Suppressor macrophage (primary cell): ENCODE measurements at regions not wholly inside any gene's neighbourhood (a gene's known extent, or its start where the extent isn't known, plus 50 kb on each side); places are given as distances from the start of the nearest gene placed in this dataset.

Experiments used
- DNase-seq, 4 experiments: peaks; one replicate each; pipeline ENCODE4 v3.0.0-alpha.2; 2020 to 2022

DNA sequence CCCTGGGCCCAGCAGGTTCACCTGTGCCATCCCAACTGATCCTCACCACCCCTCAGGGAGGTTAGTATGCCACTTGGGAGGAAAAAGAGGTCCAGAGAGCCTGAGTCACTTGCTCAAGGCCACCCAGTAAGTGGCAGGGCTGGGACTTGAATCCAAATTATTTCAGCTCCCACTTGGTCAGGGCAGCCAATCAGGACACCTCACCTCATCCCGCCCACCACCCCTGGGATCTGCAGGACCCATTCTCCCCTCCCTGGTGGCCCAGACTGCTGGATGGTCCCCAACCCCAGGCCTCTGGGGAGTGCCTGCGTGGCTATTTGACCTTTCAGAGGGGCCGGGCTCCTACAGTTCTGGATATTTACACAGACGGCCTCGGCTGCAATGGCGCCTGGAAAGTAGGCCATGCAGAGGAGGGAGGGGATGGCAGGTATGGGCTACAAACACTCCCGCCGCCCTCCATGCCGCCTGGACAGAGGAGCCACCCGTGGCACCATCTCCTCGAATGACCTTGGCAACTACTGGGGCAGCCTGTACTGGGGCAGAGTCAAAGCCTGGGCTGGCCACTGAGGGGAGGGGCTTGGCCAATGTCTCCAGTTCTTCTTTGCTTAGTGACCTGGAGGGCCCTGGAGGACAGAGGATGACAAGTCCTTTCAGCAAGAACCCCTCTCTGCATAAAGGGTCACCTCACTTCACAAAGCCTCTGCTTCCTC is 153.6 kb upstream of the LINGO1 start:
- DNase-seq, result no peak

GRCh38 chr15:77784361-77785292 is 151.9 kb upstream of the LINGO1 start:
- peak; percentile 30 to 54 (median 44) for DNase-seq

- no peak for DNase-seq
Observed at GRCh38 chr15:77783636-77784035, 150.9 kb upstream of the LINGO1 start.

GRCh38 chr15:77782691-77783090 is 150.0 kb upstream of the LINGO1 start:
- DNase-seq, result no peak

GRCh38 chr15:77781946-77782240 is 149.2 kb upstream of the LINGO1 start:
- DNase-seq, result no peak

DNA sequence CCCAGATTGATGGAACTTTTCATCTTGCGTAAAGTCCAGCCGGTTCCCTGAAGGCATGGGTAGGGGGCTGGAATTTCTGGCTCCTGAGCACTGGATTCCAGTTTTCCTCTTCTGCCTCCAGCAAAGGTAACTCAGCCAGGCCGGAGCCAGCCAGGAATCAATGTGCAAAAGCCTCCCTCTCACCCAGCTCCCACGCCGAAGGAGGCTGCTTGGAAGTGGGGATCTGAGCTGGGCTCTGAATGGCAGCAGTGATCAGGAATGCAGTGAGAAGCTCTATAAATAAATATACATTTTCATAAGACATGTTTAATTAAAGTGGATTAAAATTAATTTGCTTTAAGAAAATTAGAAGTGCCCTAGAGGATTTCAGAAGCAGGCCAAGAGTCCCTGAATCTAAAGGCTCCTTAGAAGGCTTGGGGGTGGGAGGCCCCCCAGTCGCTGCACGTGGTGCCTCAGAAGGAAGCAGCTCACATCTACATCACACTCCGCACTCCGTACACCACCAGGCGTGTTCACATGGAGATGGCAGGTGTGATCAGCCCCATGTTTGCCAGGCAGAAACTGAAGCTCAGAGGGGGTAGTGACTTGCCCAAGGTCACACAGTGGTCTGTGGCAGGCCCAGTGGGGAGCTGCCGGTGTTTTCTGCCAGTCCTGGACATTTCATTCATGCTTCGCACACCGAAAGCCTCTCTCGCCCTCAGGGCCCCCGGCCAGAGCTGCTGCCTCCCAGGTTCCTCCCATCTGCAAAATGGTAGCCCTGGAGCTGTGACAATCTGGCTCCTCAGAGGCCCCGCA is 148.6 kb upstream of the LINGO1 start:
- DNase-seq, result no peak

DNA sequence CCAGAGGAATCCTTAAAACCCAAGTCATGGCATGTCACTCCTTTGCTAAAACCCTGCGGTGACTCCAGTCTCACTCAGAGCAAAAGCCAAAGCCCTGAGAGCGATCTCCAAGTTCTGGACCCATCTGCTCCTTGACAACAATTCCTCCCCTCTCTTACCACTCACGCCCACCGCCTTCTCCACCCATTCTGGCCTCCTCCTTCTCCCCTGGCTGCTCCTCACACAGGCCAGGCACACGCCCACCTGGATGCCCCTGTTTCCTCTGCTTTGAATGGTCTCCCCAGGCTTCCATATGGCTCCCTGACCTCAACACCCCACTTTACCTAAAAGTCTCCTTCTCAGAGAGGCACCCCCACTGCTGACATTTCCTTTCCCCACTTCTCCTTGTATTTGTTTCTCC is 146.1 kb upstream of the LINGO1 start:
- DNase-seq, result no peak

- DNase-seq, result no peak
Observed at GRCh38 chr15:77775837-77776236, 143.1 kb upstream of the LINGO1 start.

DNA sequence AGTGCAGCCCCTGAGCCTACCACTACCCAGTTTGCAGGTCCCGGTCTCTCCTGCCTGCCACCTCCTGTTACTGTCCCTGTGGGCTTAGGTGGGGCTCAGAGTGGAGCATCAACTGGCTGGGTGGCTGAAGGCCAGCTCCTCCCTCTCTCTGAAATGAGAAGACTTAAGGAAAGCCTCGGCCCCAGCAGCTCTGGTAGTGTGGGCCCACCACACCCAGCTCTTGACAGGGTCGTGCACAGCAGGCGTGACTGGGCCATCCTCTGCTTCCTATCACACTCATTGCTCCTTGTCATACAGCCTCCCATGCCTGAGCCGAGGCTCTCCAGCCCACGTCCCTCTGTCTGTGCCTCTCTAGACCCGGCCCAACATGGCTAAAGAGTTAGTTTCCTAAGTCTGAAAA is 142.7 kb upstream of the LINGO1 start:
- no peak for DNase-seq

- no peak for DNase-seq
Observed at GRCh38 chr15:77774350-77774749, 141.6 kb upstream of the LINGO1 start.

DNA sequence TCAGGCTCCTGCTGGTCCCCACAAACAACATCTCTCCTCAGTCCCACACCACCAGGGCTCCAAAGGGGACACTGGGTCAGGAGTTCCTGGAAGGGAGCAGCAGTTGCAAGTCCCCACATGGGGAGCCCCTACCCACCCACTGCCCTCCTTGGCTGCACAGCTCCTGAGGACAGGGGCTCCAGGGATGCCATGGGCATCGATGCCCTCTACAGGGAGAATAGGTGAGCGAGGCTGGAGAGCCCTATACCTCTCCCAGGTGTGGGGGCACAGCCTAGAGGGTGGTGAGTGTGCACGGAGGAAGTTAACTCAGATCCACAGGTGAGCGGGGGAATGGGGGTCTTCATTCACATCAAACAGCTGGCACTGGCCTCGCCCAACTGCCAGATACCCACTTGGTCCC is 141.2 kb upstream of the LINGO1 start:
- no peak for DNase-seq

- DNase-seq, result no peak
Observed at GRCh38 chr15:77772641-77773402, 140.1 kb upstream of the LINGO1 start.

DNA sequence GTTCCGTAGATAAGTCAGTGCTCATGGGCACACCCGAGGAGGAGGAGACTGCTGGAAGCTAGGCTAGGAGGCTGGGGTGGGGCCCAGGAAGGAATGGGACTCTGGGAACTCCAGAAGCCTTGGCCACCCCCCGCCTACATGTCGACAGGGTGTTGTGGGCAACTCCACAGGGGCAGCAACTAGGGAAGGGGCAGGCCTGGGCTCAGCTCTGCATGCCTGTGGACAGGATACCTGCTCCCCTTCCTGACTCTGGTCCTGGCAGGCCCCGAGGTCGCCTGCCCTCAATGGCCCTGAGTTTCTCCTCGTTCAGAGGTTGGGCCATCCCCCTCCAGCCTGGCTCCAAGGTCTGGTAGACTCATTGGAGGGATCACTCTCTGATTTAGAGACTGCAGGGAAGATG is 138.9 kb upstream of the LINGO1 start:
- no peak for DNase-seq

DNA sequence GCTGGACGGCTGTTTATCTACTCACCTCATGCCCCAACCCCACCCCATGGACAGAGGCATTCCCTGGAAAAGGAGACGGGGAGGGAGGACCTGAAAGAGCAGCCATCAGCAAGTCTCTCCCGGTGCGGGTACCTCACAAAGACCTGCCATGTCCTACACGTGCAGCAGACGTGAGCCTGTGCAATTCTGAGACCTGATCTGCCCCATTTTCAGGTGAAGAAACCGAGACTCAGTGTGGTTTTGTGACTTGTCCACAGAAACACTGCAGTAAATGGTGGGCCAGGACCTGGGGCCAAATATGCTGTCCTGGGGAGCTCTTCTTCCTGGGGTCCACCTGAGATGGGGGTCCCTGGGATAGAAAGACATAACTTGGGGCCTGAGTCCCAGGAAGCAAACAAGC is 137.0 kb upstream of the LINGO1 start:
- DNase-seq, result no peak

DNA sequence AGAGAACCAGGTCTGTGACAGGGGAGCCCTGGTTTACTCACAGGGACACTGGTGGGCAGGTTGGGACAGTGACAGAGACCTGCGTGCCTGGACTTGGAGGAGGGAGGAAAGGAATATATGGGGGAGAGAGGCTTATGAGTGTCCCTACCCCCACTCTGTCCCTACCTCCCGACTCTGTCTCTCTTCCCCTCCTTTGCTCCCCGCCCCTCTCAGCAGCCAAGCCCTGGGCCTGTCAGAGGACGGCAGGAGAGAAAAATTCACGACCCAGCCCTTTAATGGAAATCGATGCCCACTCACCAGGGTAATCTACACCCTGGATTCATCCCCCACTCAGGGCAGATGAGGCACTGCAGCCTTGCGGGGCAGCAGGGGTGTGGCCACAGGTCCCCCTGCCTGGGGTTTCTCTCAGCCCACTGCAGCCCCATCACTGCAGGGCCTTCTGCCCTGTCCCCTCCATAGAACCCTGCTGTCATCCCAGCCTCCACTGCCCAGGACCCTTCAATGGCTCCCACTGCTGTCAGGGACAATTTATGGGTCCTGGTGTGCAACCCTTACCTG is 135.9 kb upstream of the LINGO1 start:
- no peak for DNase-seq

DNA sequence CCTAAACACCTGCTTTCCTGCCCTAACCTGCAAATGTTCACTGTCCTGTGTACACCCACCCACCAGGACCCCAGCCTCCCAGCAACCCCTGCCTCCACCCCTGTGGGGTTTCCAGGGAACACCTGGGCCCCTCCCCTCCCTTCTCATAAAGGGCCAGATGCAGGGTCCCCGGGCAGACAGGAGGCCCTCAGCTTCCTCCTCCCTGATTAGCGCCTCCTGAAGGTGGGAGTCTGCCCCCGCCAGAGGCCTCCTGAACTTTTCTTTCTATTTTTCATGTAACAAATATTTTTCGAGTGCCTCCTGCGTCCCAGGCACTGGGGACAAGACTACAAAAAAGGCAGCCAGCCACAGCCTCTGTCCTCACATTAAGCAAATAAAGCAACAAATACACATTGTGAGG is 135.4 kb upstream of the LINGO1 start:
- no peak for DNase-seq

DNA sequence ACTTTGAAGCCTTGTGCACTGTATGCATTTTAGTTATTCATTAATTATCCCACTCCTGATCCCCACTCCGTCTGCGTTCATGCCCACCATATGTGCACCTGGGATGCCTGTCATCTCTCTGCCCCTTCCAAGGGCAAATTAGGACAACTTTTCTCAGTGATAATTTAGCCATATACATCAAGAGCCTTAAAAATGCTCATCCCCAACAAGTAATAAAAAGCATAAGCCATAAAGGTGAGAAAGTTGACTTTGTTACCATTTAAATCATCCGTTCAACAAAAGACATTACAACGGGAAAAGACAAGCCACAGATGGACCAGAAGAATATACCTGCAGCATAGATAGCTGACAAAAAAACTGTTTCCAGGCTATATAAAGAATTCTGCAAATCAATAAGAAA is 131.4 kb upstream of the LINGO1 start:
- DNase-seq, result no peak

GRCh38 chr15:77762747-77763355 is 130.1 kb upstream of the LINGO1 start:
- no peak for DNase-seq

DNA sequence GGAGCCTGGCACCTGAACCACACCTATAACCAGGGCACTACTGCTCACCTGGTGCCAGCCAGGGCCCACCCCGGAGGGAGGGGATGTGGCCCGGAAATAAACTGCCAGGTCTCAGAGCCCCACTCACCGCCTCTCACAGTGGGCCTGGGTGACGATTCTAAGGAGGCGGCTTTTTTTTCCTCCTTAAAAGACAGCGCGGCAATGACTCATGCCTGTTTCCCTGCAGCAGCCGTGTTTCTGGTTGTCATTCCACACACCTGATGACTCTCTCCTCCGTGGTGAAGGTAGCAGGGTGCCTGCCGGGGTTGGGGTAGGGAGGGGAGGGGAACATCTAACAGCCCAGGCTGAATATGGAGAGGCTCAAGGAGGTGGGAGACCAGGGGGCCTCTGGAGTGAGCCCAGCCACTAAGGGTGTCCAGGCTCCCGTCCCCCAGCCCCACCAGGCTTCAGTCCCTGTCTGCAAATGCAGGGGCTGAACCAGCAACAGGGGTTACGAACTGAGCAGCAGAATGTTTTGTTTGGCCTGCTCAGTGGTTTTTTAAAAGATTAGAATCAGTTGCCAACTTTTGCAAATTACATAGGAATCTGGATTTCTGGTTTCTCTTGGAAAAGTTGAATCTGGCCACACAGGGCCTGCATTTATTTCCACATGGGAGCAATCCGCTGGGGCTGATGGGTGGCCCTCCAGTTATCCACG is 127.3 kb upstream of the LINGO1 start:
- no peak for DNase-seq

GRCh38 chr15:77753939-77754338 is 121.2 kb upstream of the LINGO1 start:
- DNase-seq, result no peak

- DNase-seq, result peak in 2 of 4 experiments; percentile 16 to 34
Observed at GRCh38 chr15:77753281-77753873, 120.7 kb upstream of the LINGO1 start.
